ENCODE measurements at regions not wholly inside any gene's neighbourhood (a gene's known extent, or its start where the extent isn't known, plus 50 kb on each side); places are given as distances from the start of the nearest gene placed in this dataset.

- TF ChIP-seq CTCF (conservative IDR thresholded peaks at IDR 0.05; ENCODE audit: low read depth, low read length): no peak
- TF ChIP-seq EZH2 (IDR thresholded peaks at IDR 0.05; ENCODE audit: low read length, unreplicated experiment): no peak
Observed at GRCh38 chr14:106347291-106347778, 821.0 kb downstream of the TMEM121 start.
